HCEC 1CT (cell line): ENCODE measurements at regions not wholly inside any gene's neighbourhood (a gene's known extent, or its start where the extent isn't known, plus 50 kb on each side); places are given as distances from the start of the nearest gene placed in this dataset.

Experiments used
- DNase-seq: peaks from one replicate; pipeline ENCODE4 v3.0.0-alpha.2; 2017

DNA sequence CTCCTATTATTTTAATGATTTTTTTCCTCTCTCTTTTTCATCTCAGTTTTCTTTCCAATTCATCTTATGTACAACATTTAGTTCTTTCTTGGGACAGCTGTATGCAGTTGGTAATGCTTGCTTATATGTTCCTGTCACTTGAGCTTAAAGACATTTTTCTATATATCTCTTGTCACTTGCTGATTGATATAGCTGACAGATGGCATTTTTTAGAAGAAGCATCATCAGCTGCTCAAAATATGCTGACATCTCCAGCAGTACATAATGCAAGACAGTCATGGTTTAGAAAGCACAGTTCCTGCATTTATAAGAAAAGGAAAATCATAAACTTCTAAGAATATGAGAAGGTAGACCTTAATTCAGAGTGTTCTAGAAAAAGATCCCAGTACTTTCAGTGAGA lies 56.5 kb downstream of the DCAF8L1 start:
- no peak for DNase-seq

DNA sequence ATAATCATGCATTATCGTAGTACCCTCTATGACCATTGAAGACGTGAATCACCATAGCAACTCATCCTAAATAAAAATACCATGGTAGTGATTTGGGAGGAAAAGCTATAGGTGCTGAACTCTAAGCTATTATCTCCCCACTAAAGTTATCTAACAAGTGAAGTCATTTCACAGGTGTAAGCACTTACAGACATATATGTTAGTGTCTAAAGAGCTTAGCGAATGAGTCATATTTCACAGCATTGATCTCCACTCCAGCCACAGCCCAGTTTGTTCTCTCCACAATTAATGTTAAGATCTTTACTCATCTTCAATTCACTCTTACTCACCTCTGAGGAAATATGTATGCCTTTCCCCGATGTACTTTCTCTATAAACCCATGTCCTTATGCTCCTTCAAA lies 57.0 kb downstream of the DCAF8L1 start:
- no peak for DNase-seq

DNA sequence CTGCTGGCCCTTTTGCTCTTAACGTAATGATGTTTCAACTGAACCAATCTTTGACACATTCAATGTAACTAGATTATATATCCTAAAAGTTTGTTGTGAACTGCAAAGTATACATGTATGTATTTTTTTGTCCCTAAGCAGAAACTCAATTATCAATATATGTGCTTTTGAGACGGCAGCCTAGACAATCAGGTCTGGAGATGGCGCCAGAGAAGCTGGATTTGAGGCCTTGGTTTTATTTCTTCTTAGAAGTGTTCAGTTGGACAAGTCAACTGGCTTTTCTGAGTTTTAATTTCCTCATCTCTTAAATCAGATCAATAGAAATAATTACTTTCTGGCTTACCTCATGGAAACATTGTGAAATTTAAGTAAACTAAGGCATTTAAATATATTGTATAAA lies 62.5 kb downstream of the DCAF8L1 start:
- no peak for DNase-seq

DNA sequence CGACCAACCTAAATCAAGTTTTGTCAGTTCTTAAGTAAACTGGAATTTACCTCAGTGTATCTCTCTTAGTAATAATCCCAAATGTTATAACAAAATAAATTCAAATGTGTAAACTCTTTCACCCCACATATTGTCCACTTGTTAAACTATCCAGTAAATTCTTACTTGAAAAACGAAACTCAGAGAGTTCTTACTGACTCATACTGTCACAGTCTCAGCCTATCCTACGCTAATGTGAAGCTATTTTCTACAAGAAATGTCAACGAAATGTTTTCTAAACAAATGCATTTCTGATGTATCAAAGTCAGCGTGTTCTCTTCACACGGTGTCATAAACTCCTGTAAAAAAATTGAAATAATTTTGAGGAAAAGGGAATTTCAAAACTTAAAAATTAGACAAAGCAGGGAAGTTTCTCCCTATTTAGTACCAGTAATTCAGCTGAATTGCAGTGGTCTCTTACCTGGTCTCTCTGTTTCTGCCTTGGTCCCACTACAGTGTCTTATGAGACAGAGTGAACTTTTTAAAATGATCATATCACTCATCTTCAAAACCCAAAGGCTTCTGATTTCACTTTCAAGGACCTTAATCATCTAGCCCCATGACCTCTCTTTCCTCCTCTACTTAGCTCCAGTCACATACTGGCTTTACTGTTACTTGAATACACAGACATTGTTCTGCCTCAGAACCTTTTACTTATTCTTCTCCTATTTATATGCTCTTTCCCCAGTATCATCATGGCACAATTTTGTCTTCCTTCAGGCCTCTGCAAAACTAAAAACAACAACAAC lies 63.3 kb downstream of the DCAF8L1 start:
- DNase-seq = no peak

DNA sequence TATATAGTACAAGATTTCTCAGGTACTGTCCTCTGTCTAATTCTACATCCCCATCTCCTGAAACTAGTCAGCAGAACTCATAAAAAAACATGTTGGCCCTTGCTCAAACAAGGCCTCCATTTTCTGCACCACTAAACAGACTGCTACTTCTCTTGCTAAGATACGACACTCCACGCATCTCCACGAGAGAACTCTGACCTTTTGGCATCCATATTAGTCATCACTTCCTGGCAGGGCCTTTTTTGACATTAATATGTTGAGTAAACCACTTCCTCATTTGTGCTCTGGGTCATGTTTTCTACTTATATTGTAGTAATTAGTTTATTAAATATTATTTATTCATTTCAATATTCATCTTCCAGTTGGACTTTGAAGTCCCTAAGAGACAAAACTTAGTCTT lies 65.6 kb downstream of the DCAF8L1 start:
- no peak for DNase-seq

DNA sequence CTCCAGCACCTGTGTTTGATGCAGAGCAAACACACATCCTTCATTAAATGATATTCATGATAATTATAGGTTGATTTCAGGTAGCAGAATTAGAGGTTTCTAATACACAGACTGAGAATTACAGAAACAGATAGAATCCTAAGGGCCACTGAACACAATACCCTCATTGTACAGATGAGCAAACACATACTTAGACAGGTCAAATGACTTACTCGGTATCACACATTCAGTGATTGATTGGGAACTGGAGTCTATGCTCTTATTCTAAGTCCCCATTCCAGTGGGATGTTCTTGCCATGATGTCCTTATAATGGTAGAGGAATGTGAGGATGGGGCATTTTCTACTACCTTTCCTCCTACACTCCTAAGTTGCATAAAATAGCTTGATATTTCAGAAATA lies 70.8 kb downstream of the DCAF8L1 start:
- no peak for DNase-seq

DNA sequence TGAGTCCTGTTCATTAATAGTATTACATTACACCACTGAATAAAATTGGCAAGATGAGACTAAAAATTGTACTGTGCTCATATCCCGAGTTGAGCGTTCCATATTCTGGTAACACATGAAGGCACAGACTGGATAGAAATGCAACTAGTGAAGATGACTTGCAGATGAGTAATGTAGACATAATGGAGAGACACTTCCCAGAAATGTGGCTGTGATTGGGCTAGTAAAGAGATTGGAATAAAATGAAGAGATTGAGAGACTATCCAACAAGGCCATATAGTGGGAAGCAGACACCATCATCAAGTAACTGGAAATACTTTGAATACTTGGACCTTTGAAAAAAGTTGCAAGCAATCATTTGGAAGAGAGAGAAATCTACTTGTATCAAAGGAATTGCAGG lies 77.3 kb downstream of the DCAF8L1 start:
- DNase-seq = no peak

DNA sequence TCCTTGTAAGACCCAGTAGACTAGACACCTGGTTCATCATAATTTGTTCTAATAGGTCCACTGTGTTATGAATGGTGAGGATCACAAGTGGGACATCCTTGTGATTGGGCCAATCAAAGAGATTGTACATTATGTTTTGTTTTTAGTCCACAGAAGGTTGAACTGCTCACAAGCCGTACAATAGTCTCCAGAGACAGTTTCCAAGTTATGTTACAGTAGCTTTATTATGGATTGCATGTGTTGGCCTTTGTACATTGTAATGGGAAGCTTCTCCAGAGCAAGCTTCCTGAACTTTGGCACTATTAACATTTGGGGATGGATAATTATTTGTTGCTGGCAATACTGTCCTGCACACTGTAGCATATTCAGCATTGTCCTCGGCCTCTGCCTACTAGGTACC lies 86.1 kb downstream of the MAGEB10 start:
- no peak for DNase-seq

DNA sequence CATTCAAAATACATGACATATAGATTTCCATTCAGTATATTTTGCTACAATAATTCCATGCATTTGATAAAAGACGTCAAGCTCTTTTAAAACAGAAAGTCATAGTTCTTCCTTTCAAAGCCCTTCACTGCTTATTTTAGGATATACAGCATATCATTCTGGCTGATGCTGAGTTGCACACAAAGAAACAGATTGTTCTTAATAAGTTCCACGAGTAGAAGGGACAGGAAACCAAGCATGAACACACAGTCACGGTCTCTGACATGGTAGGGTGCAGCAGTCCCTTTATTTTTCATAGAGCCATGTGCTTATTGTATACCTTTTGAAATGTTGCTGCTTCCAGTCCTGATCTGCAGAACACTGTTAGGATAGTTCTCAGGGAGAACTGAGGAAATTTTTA lies 85.4 kb downstream of the MAGEB10 start:
- no peak for DNase-seq

DNA sequence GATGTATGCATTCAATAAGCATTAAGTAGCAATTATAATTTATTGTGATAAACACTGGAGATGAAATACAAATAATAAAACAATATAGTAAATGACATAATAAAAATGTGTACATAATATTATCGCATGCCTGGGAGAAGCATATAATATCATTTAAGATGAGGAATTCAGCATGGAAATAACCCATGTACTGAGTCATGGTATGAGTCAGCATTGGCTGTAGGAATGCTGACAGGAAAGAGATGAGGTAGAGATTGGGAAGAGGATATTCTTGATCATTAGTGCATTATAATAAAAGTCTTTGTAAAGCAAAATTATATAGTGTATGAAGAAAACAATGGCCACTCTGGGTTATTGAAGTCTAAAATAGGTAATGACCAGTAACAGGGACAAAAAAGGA lies 82.8 kb downstream of the MAGEB10 start:
- peak; percentile 4 for DNase-seq

DNA sequence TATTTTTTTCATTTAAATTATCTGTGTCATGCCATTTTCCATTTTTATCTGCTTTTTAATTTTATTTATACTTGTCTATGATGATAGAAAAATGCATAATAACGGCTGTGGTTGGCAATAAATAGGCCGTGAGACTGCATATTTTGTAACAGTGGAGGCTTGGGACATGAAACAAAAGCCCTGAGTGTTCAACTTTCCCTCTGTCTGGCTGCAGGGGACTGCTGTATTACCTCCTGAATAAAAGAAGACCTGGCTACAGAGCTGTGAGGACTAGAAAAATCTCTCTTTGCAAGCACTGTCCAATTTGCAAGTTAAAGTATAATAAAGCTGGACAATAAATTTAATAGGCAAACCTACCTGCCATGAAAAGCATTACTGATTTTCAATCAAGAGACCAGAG lies 82.1 kb downstream of the MAGEB10 start:
- no peak for DNase-seq

DNA sequence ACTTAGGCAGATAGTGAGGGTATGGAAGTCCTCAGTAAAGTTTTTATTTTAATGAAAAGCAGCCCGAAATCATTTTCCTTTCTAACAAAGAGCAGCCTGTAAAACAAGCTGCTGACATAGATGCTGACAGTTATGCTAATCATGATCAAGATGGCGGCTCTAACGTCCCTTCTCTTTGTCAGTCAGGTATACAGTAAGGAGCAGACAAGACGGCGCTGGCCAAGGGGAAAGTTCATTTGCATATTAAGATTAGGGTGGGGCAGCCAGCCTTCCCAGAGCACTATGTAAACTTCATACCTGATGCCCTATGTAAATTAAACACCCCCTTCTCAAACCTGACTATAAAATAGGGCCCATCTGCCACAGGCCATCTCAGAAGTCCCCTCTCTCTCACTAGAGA lies 76.9 kb downstream of the MAGEB10 start:
- DNase-seq = no peak

DNA sequence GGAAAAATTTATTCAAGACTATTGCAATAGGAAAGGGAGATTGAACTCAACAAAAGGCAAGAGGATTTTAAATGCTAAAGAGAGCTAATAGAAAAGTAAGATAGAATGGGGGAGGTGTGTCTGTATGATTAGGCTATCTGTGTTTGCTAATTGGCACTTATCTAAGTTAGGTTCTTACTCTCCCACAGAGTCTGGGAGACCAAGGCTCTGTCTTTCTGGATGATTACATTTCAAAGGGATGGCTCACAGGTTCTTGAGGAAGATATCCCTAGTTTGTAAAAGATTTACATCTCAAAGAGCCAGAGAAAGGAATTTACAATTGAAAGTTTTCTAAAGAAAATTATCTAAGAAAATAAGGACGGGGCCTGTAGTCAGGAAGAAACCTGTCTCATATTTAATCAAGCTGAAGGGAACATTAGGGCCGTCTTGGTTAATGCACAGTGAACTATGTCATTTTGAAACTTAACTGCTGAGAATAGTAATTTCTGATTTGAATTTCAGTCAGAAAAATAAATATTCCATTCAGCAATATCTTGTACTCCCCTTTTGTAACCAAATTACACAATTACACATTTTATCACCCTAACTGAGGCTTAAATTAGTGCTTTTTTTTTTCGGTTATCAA lies 75.8 kb downstream of the MAGEB10 start:
- no peak for DNase-seq

DNA sequence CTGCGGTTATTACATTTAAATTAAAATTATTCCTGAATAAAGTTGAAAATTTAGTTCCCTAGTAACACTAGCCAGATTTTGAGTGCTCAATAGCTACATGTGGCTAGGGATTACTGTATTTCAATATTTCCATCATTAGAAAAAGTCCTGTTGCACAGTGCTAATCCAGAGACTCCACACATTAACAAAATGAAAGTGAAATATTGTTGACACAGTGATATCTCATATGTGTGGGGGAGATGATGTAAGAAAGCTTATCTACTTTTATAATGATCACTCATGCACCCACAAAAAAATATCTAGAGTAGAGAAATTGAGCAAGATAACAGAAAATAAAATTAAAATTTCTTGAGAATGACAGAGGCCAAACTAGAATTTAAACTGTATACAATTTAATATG lies 74.9 kb downstream of the MAGEB10 start:
- DNase-seq = no peak

DNA sequence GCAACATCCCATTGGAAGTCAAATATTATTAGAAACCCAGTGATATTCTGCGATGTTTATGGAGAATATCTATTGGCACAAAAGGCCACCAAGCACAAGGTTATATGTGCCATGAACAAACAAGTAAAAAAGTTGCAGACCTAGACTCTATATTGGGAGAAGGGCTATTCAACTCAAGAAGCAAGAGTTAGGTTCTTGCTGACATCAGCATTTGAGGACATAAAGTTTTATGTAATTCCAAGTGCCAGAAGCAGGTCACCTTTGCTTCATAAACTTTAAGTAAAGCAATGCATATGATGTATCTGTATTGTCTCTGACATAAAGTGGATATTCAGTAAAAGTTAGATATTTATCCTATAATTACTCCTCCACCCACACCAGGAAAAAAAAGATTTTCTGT lies 71.1 kb downstream of the MAGEB10 start:
- no peak for DNase-seq
